Transverse colon (tissue), 4 donors: ENCODE measurements at regions not wholly inside any gene's neighbourhood (a gene's known extent, or its start where the extent isn't known, plus 50 kb on each side); places are given as distances from the start of the nearest gene placed in this dataset.

ENCODE experiments used
- DNase-seq: peaks from one replicate; pipeline ENCODE4 v3.0.0-alpha.2; 2019
- H3K27ac ChIP-seq, 4 donors: fragments of 200-600 bp; sonication (generic); 2 replicates each; pipeline ENCODE4 v1.5.1; 2016 to 2018; ENCODE audit warnings: inconsistent platforms in 4 of 4
- H3K27me3 ChIP-seq: fragments of 200-600 bp; sonication (generic); 2 replicates; pipeline ENCODE4 v1.5.1; 2017; ENCODE audit warnings: inconsistent platforms
- H3K36me3 ChIP-seq, 4 donors: fragments of 200-600 bp; sonication (generic); 2 replicates each; pipeline ENCODE4 v1.5.1; 2017 to 2019; ENCODE audit warnings: inconsistent platforms in 4 of 4
- H3K4me1 ChIP-seq, 4 donors: fragments of 200-600 bp; sonication (generic); 2 replicates each; pipeline ENCODE4 v1.5.1; 2017 to 2020; ENCODE audit warnings: inconsistent platforms in 4 of 4
- H3K4me3 ChIP-seq, 4 donors: fragments of 200-600 bp; sonication (generic); 1 replicate in 1 of 4; 2 replicates in 3 of 4; pipeline versions ENCODE4 v1.5.1 to v1.6.1; 2017 to 2019; ENCODE audit warnings: inconsistent platforms in 4 of 4
- H3K9me3 ChIP-seq, 2 donors: fragments of 200-600 bp; sonication (generic); 2 replicates each; pipeline ENCODE4 v1.5.1; 2017 to 2019; ENCODE audit warnings: inconsistent platforms in 2 of 2
- EP300 ChIP-seq: sonication (generic); formaldehyde crosslinking; IDR thresholded peaks from one replicate; pipeline ENCODE4 v1.6.1; 2017; ENCODE audit warnings: antibody characterized with exemption, low read depth
- POLR2A ChIP-seq: fragments of 450-650 bp; IDR thresholded peaks from one replicate; pipeline ENCODE4 v1.6.1; 2016; ENCODE audit warnings: antibody characterized with exemption, mild to moderate bottlenecking, moderate library complexity
- POLR2AphosphoS5 ChIP-seq, 3 donors: sonication (generic); formaldehyde crosslinking; IDR thresholded peaks; one replicate each; pipeline ENCODE4 v1.6.1; 2016; ENCODE audit warnings: antibody characterized with exemption in 3 of 3
- WGBS, 2 donors: methylation state at CpG; one replicate each; pipeline ENCODE4 v1.1.5; 2018; ENCODE audit warnings: low coverage in 1 of 2; 5-methylcytosine and 5-hydroxymethylcytosine counted together
- in situ Hi-C, 4 donors: fragments of 200-750 bp; cut with MboI; loops; one replicate each; pipeline versions ENCODE4 v1.15.0 to v1.15.1; 2017; ENCODE audit warnings: low sequenced_read_pairs in 3 of 4, low pct_ligation_motif_present in 1 of 4, low pct_unique_long_range_greater_than_20kb in 1 of 4
- intact Hi-C: fragments of 100-400 bp; cut with DNase I; formaldehyde crosslinking; loops from one replicate; pipeline ENCODE4 v1.15.1; 2023; ENCODE audit warnings: low total_unique reads
- TF ChIP-seq, protein P1 (sequence below), 5 experiments: fragments of 200-600 bp in 3 of 5; fragments of 450-650 bp in 2 of 5; sonication (generic) in 3 of 5; IDR thresholded peaks; 1 replicate in 2 of 5; 2 replicates in 3 of 5; pipeline ENCODE4 v1.5.1; 2016 to 2017; ENCODE audit warnings: antibody characterized with exemption in 5 of 5, inconsistent platforms in 3 of 5, mild to moderate bottlenecking in 2 of 5, moderate library complexity in 1 of 5

DNA sequence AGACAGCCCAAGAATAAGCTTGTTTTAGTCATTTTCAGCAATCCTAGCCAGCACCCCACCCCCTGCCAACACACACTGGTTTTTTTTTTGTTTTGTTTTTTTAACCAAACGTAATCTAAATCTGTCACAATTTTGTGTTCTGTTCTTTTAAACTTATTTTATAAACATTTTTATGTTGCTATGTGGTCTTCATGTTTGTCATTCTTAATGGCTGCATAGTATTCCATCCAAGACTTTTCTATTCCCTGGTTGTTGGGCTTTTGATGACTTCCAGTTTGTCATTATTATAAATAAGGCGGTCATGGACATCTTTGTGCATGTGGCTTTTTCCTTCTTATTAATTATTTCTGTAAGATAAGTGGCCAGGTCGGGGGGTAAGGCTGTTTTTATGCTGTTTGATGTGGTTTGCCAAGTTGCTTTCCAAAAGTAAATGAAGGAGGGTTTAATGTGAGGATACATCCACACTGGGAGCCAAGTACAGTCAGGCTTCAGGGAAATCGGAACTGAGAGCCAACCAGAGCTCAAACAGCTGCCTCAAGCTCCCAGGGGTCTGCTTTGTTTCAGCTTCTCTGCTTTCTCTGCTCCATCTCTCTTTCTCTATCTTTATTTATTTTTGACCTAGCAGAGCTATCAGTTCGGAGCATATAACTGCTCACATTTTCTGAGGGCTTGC, 125.8 kb downstream of the VEGFA start:
- TF ChIP-seq EP300 (no peak), POLR2AphosphoS5 (IDR thresholded peaks at IDR 0.05) (no peak), POLR2A (no peak)
- TF ChIP-seq, protein P1, sequence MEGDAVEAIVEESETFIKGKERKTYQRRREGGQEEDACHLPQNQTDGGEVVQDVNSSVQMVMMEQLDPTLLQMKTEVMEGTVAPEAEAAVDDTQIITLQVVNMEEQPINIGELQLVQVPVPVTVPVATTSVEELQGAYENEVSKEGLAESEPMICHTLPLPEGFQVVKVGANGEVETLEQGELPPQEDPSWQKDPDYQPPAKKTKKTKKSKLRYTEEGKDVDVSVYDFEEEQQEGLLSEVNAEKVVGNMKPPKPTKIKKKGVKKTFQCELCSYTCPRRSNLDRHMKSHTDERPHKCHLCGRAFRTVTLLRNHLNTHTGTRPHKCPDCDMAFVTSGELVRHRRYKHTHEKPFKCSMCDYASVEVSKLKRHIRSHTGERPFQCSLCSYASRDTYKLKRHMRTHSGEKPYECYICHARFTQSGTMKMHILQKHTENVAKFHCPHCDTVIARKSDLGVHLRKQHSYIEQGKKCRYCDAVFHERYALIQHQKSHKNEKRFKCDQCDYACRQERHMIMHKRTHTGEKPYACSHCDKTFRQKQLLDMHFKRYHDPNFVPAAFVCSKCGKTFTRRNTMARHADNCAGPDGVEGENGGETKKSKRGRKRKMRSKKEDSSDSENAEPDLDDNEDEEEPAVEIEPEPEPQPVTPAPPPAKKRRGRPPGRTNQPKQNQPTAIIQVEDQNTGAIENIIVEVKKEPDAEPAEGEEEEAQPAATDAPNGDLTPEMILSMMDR (IDR thresholded peaks at IDR 0.05): no peak
- H3K4me1 ChIP-seq: no peaks in the 10 kb centered on the region
- no peaks in the 10 kb centered on the region for H3K27me3 ChIP-seq
- intact Hi-C loops: no loop called here
- H3K36me3 ChIP-seq: no peaks in the 10 kb centered on the region
- no peak overlapping the region for H3K27ac ChIP-seq
- no peaks in the 10 kb centered on the region for H3K9me3 ChIP-seq
- in situ Hi-C loops: no loop called here
- 69 to 82% methylated on average over 5 of the region's 5 CpGs for WGBS, 2 donors
- DNase-seq: no peak
- no peak overlapping the region for H3K4me3 ChIP-seq

DNA sequence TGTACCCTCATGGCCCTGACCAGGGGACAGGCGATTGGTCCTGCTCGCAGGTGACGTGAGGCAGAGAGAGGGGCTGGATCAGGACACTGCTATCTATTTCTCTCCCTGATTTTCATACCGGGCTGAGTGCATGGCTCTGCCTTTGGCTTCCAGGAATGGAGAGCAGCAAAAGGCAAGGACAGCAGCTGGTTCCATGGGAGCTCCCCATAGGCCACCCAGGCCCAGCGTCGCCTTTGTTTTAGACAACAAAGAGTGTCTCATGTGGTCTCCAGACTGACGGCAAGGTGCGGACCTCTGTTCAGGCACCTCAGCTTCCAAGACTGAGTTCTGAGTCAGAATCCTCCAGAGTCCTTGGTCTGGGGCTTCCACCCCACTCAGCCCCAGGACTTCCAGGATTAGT, 123.1 kb downstream of the VEGFA start:
- in situ Hi-C loops: no loop called here
- 81% methylated on average over 8 of the region's 8 CpGs; no CpG with 5 or more reads in 1 of the 2 donors for WGBS, 2 donors
- intact Hi-C loops: no loop called here
- no peak for TF ChIP-seq POLR2A
- TF ChIP-seq, protein P1 (IDR thresholded peaks at IDR 0.05): no peak
- no peak for TF ChIP-seq POLR2AphosphoS5 (IDR thresholded peaks at IDR 0.05)
- no peak for TF ChIP-seq EP300
- DNase-seq: no peak
- no peaks in the 10 kb centered on the region for H3K9me3 ChIP-seq
- no peak overlapping the region for H3K27ac ChIP-seq
- H3K4me3 ChIP-seq: no peak overlapping the region
- no peaks in the 10 kb centered on the region for H3K36me3 ChIP-seq
- H3K4me1 ChIP-seq: no peaks in the 10 kb centered on the region
- H3K27me3 ChIP-seq: no peaks in the 10 kb centered on the region

DNA sequence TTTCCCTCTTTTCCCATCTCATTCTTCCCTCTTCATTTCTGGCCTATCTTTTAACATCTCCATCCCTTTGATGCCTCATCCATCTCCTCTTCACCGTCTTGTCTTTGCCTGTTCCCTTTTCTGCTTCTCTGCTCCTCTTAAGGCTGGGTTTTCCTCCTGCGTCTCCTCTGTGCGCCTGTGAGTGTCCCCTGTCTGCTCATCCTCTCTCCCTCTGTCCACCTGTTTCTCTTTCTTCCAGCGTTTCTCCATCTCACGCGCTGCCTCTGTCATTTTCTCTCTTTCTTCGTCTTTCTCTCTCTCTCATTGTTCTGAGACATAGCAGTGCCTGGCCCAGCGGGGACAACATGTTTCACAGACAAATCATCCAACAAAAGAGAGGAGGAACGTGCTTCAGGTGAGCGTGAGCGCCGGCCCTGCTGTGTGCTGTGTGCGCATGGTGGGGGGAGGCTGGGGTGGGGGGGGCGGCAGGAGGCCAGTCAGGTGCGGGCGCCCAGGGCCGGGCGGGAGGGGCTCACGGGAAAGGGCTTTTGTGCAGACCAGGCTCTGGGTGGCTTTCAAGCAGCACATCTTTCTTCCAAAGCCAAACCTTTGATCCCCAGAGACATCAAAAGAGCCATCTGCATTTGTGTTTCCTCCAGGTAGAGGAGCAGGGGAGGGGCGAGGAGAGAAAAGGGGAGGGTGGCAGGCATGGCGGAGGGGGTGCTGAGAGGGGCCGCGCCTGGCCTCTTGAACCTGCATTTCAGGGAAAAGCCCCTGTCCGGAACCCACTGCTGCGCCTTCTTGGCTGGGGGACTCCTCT, 121.3 kb downstream of the VEGFA start:
- Histone ChIP-seq H3K36me3 (no peaks in the 10 kb centered on the region), H3K27ac (no peak overlapping the region), H3K4me1 (no peaks in the 10 kb centered on the region), H3K4me3 (no peak overlapping the region), H3K27me3 (no peaks in the 10 kb centered on the region), H3K9me3 (no peaks in the 10 kb centered on the region)
- no peak for DNase-seq
- TF ChIP-seq POLR2A (no peak), POLR2AphosphoS5 (IDR thresholded peaks at IDR 0.05) (no peak), EP300 (no peak)
- TF ChIP-seq, protein P1 (IDR thresholded peaks at IDR 0.05): no peak
- intact Hi-C loops: no loop called here
- in situ Hi-C loops: no loop called here
- 68 to 71% methylated on average over 6 to 24 of the region's 25 CpGs for WGBS, 2 donors

DNA sequence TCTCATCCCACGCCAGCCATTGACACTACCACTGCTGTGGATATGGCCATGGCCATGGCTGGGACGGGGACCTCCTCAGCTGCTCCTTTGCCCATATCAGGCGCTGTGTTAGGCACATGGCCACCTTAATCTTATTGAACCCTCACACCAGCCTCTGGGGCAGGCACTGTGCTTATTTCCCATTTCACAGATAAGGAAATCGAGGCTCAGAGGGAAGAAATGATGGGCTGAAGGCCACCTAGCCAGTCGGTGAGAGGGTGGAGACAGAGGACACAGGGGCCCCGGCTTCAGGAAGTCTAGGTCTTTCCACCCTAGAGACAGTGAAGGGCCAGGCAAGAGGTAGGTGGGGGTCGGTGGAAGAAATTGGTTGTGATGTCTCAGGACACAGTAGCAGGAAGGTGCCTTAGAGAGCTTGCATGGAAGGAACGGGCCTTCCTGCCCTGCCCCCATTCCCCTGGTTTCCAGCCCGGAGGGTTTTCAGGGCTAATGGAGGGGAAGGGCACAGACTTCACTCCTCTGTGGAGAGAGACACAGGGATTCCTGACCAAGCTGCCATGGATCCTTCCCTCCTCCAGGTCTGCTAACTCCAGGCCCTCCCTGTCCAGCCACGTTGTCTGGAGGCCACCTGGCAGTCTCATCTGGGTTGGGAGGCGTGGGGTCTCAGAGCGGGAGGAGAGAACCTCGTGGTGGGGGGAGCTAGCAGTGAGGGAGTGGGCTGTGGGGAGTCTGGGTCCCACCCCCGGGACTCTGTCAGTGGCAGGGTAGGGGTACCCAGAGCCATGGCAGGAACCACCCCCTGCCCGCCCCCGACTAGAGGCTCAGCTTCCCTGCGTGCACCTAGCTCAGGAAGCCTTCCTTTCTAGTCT, 120.4 kb downstream of the VEGFA start:
- intact Hi-C loops (no loop called here), in situ Hi-C loops (no loop called here)
- Histone ChIP-seq H3K36me3 (no peaks in the 10 kb centered on the region), H3K27ac (no peak overlapping the region), H3K4me3 (no peak overlapping the region), H3K9me3 (no peaks in the 10 kb centered on the region), H3K27me3 (no peaks in the 10 kb centered on the region), H3K4me1 (no peaks in the 10 kb centered on the region)
- TF ChIP-seq, protein P1 (IDR thresholded peaks at IDR 0.05): no peak
- TF ChIP-seq POLR2AphosphoS5 (IDR thresholded peaks at IDR 0.05): no peak
- no peak for TF ChIP-seq POLR2A
- no peak for TF ChIP-seq EP300
- DNase-seq: no peak
- 80% methylated on average over 17 of the region's 17 CpGs; no CpG with 5 or more reads in 1 of the 2 donors for WGBS, 2 donors
